ENCODE measurements at regions not wholly inside any gene's neighbourhood (a gene's known extent, or its start where the extent isn't known, plus 50 kb on each side); places are given as distances from the start of the nearest gene placed in this dataset.

DNA sequence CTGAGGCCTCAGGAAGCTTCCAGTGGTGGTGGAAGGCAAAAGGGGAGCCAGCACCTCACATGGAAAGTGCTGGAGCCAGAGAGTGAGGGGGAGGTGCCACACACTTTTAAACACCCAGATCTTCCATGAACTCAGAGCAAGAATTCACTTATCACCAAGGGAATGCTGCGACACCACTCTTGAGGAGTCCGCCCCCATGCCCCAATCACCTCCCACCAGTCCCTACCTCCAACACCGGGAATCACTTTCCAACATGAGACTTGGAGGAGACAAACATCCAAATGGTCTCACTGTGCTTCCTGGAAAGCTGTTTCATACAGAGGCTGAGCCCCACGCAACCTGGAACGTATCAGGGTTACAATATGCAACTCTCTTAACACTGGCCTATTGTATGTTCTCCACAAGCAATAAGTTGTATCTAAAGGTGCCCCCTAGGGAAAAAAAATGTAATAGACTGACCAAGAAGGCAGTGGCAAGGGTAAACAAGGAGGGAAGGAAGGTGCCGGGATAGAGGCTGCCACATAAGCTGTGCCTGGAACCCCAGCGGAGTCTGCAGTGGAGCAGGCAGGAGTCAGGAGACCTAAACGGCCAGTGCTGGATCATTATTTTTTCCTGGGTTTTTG is 106.7 kb upstream of the FOXF1 start:
- FAIRE-seq, result no peak
- DNase-seq (ENCODE audit: low spot score in 2 of 2), result no peak

DNA sequence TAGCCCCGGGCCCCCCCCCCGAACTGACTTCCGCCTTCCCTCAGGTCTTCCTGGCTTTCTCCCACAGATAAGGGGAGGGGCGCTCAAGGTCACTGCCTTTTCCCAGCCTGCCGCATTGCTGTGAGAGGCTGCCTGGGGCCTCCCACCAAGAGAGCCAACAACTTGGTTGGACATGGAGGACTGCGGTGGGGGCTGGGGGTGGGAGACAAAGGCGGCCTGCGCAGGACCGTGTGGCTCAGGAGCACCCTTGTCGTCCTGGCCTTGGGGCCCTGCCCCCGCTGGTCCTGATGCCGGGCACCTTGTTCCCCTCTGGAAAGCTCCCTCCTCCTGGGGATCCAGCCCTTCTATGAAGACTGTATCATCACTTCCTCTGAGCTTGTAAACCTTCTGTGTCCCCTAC is 105.6 kb upstream of the FOXF1 start:
- FAIRE-seq (no peak), DNase-seq (ENCODE audit: low spot score in 2 of 2) (no peak)

DNA sequence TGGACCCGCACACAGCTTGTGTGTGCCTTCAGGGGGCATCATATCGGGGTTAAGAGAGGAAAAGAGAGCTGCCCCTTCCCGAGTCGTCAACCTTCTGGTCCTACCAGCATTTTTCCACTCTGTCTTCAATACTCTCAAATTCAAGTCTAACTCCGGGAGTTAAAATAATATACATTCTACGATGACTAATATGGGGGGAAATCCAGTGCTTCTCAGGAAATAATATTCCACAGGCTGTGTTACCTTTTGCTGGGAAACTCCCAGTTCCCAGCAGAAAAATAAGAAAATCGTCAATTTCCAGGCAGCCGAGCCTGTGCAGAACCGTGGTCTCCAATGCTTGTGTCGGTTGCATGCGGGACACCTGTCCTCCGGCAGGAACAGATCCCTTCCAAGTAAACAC is 105.0 kb upstream of the FOXF1 start:
- DNase-seq (ENCODE audit: low spot score in 2 of 2), result no peak
- no peak for FAIRE-seq

DNA sequence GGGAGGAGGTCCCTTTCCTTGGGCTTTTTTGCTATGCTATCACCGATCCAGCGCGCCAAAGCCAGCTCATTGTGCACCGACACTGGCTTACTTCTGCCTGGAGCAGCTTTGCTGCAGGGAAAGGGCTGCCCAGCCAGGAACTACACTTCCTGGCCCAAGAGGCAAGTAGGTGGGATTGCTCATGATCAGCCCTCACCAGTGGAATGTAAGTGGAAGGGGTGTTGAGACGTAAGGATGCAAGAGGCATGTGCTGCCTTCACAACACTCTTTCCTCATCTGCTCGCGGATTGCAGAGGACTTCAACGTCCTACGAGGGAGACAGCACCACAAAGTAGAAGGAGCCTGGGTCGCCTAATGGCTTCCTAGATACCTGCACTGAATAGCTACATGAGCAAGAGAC is 104.3 kb upstream of the FOXF1 start:
- FAIRE-seq (no peak), DNase-seq (ENCODE audit: low spot score in 2 of 2) (no peak)

DNA sequence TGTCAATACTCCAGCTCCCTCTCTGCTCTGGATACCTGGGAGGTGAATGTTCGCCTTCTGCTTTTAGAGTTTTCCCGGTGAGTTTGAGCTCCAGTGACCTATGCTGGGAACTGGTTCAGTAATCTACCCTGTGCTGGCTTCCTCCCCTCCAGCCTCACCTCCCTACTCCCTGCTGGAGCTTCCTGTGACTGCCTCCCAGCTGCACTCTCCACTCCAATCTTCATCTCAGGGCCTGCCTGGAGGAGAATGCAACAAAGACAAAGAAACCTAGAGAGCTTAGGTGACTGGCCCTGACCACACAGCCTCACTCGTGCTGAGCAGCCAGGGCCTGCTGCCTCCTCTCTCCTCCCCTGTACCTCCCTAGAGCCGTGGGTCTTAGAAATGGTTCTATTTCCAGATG is 101.6 kb upstream of the FOXF1 start:
- FAIRE-seq, result no peak

DNA sequence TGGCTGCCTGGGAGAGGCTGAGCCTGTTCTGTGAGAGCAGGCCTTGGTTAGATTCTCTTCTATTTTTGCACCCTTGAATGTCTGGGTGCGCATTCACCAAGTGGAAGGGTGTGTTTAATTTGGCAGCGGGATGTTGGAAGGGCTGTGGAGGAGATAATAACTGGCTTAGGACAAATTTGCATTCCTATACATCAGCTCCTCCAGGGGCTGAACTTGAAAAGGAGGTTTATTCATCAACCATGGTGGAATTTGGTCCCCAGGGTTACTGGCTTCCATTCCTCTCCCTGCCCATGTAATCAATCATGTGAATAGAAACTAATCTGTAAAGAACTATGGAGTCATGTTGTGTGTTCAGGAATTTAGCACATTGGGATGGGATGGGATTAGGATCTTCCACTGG is 100.2 kb upstream of the FOXF1 start:
- no peak for FAIRE-seq

More for the DNA sequence above, 101.6 kb upstream of the FOXF1 start:
- DNase-seq (ENCODE audit: low spot score in 2 of 2), result no peak

DNA sequence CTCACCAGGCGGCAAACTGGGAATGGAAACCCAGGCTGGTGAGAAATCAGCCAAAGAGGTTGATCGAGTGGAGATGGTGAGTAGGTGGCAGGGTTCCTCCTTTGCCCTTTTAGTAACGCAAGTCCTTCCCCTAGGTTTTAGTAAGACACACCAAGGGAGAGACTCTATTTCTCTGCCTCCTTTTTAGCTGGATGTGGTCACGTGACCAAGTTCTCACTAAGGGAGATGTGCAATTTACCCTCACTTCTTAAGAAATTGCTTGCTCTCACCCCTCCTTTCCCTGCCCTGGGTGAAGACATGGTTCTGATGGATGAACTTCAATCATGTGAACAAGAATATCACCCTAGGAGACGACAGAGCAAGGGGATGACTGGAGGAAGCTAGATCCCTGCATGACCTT is 99.8 kb upstream of the FOXF1 start:
- DNase-seq (ENCODE audit: low spot score in 2 of 2) (no peak), FAIRE-seq (no peak)

More for the DNA sequence above, 100.2 kb upstream of the FOXF1 start:
- no peak for DNase-seq (ENCODE audit: low spot score in 2 of 2)

DNA sequence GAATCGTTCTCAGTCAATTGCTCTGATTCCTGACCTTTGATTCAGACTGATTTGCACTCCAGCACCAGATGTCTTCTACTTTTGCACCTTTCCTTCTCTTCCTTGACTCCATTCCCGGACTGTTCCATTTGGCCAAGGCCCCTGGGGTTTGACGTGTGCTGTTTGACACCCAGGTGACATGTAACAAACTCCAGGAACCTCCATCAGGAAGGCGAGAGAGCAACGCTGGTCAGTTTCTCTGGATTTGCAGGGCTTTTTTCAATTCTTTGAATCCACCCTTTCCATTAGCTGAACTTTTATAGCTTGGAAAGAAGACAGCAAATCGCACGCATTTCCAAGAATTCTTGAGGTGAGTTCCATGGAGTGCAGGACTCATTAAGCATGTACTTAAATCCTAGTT is 98.4 kb upstream of the FOXF1 start:
- no peak for FAIRE-seq

DNA sequence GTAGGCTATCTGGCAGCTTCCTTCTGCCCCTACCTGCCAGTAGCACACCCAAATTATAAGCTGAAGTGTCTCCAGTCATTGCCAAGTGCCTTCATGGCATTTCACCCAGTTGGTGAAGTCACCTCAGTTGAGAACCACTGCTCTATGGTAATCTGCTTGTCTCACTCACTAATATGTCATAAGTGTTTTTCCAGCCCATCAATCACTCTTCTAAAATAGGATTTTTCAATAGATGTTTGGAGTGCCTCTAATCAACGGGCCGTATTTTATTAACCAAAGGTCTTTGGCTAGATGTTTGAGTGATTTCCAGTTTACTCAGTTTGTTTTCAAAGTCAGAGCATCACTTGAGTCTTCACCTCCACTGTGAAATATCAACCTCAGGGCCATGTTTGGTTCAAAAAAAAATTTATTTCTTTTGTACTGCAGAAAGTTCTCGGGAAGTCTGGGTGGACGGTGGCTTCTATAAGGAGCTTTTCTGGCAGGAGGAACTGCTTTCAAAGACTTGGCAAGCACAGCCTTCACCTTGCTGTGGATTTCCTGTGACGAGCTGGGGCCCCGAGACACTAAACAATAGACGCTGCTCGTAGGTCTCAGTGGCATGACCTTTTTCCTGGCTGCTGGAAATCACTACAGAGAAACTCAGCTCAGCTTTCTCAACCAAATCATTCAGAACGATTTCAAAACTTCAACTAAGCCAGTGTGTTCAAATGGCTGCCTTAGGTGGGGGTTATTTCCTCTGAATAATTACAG is 95.2 kb upstream of the FOXF1 start:
- no peak for FAIRE-seq

More for the DNA sequence above, 98.4 kb upstream of the FOXF1 start:
- no peak for DNase-seq (ENCODE audit: low spot score in 2 of 2)

DNA sequence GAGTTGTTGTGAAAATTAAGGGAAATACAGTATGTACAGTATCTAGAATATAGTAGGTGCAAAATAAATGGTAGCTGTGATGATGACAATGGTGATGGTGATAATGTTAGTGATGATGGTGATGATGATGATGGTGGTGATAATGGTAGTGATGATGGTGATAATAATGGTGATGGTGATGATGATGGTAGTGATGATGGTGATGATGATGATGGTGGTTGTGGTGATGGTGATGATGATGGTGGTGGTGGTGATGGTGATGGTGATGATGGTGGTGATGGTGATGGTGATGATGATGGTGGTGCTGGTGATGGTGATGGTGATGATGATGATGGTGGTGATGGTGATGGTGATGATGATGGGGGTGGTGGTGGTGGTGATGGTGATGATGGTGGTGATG is 91.3 kb upstream of the FOXF1 start:
- no peak for DNase-seq (ENCODE audit: low spot score in 2 of 2)
- no peak for FAIRE-seq

More for the DNA sequence above, 95.2 kb upstream of the FOXF1 start:
- no peak for DNase-seq (ENCODE audit: low spot score in 2 of 2)

DNA sequence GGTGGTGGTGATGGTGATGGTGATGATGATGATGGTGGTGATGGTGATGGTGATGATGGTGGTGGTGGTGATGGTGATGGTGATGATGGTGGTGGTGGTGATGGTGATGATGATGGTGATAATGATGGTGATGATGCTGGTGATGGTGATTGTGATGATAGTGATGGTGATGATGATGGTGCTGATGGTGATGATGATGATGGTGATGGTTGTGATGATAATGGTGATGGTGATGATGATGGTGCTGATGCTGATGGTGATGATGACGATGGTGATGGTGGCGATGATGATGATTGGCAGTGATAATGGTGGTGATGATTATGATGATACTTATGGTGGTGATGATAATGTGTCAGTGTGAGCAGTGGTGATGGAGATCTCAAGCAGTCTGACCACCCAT is 90.8 kb upstream of the FOXF1 start:
- FAIRE-seq (no peak), DNase-seq (ENCODE audit: low spot score in 2 of 2) (no peak)

DNA sequence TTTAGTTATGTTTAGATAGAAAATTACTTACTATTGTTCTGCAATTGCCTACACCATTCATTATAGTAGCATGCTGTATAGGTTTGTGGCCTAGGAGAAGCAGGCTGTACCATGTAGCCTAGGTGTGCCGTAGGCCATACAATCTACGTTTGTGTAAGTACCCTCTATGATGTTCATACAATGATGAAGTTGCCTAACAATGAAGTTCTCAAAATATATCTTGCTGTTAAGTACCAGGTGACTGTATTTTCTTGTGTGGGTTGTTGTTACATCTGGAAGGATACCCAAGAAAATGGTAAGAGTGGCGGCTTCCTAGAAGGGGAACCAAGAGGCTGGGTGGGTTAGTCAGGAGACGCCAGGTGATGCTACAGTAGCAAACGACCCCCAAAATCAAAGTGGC is 88.3 kb upstream of the FOXF1 start:
- FAIRE-seq, result no peak
- no peak for DNase-seq (ENCODE audit: low spot score in 2 of 2)

DNA sequence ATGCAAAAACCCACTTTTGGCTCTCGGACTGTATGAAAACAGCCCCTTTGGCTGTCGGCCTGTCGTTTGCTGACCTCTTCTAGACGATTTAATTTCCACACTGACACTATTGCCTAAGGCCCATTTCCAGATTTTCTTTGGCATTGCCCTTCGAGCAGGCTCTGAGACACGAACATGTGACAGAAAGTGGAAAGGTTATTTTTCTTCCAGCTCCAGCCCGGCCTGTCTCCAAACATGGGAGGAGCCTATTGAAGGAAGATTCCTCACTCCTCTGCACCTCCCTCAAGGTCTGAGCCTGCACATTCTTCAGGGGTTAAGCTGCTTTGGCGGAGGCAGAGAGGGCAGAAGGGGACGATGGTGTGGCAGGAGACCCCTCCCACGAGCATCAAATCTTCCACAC is 85.9 kb upstream of the FOXF1 start:
- no peak for FAIRE-seq
- DNase-seq (ENCODE audit: low spot score in 2 of 2), result no peak

DNA sequence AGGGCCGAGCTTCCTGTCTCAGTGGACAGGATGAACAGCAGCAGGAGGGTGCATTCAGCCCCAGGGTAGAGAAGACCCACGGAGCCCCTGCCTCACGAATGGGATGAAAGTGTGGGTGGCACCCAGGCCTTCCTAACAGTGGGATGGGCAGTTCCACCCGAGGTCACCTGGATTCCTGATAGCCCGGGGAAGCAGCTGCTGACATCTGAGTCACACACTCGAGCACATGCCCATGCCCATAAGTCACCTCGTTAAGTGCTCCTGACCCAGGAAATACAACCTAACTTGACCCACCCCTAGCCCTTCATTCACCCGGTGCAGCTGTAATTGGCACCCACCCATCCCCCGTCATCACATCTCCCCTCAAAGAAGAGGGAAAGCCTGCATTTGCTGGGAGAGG is 85.3 kb upstream of the FOXF1 start:
- FAIRE-seq (no peak), DNase-seq (ENCODE audit: low spot score in 2 of 2) (no peak)

DNA sequence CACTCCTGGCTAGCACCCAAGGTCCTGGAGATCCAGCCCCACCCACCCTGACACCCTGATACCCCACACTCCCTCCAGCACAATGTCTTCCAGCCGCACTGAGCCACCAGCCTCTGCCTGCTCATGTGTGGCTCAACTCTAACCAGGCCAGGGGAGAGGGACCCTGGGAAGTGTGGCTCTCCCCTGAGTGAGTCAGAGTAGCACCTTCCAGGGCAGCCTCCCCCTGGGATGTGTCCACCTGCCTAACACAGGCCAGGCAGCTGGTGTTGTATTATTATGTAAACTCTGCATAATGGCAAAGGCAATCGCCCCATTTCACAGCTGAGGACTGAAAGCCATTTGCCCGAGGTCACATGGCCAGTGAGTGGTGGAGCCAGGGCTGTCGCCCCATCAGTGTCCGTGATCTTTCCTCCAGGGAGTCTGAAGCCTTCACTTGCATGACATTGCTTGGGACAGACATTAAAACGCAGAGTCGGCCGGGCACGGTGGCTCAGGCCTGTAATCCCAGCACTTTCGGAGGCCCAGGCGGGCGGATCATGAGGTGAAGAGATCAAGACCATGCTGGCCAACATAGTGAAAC is 84.2 kb upstream of the FOXF1 start:
- no peak for DNase-seq (ENCODE audit: low spot score in 2 of 2)
- no peak for FAIRE-seq

DNA sequence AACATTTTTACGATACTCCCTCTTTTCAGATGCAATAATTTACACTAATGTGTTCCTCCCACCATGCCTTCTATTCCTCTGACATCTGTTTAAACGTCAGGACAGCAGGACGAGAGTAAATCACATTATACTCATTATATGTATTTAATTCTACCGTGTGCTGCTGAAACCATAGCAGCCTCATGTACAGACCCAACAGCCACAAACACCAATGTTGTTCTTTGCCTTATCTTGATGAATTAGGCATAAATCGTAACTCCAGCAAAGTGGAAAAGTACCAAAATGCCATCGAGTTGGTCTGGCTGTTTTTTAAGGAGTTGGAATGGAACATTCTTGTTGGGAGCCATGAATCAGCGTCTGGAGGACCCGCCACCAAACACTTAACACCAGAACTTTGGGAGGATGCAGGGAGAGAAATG is 82.9 kb upstream of the FOXF1 start:
- FAIRE-seq, result no peak

DNA sequence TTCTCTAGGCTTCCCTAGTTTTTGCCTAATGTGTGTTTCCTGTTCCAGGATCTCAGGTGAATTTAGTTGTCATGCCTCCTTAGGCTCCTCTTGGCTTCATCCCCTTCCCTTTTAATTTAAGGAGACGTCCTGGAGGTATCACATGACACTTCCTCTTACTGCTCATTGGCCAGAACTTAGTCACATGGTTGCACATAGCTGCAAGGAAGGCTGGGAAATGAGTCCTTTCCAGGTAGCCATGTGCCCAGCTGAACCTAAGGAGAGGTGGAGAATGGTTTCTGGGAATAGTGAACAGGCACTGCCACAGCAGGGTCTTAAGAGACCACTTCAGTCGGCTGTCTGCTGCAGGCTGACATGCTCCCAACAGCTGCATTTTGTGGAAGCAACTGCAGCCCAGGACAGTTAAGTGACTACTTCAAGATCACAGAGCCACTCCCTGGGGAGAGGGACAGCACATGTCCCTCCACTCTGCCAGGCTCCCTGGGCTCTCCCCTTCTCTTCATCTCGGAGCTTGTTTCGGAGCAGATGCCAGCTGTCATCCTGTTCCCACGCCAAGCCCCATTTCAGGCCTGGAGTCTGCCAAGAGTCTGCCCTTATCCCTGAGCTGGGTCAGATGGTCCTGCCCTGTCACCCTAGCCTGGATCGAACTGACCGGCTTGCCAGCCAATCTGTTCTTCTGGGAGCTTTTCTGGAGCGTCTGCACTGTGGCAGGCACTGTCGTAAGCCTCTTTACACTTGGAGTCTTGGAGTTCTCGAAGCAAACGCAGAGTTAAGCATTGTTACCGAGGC is 81.4 kb upstream of the FOXF1 start:
- DNase-seq (ENCODE audit: low spot score in 2 of 2), result no peak
- FAIRE-seq, result no peak

More for the DNA sequence above, 82.9 kb upstream of the FOXF1 start:
- DNase-seq (ENCODE audit: low spot score in 2 of 2), result no peak

DNA sequence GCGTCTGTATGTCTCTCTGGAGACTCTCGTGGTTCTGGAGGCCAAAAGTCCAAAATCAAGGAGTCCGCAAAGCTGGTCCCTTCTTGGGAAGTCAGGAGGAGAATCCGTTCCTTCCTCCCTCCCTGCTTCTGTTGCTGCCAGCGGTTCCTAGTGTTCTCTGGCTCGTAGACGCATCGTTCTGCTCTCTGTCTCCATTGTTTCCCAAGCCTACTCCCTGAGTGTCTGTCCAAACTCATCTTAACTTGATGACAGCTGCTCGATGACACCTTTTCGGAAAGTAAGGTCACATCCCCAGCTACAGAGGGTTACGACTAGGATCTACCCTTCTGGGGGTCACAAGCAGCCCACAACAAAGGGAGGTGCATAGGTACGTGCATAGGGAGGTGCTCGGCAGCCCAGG is 80.7 kb upstream of the FOXF1 start:
- FAIRE-seq (no peak), DNase-seq (ENCODE audit: low spot score in 2 of 2) (no peak)

DNA sequence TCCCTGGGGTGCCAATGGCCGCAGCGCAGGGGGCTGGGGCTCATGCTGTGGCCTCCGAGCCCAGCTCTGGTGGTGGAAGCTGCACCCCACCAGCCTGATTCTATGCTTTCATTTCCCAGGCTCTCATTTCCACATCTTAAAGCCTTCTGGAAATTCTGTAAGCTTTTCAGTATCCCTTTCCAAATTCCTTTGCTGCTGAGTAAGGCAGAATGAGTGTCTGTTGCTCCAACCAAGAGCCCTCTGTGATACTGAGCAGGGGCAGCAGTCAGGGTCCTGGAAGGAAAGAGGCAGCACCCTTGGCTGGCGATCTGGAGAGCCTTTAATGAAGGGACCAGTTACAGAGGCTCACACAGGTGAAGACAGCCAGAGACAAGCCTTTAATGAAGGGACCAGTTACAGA is 79.5 kb upstream of the FOXF1 start:
- DNase-seq (ENCODE audit: low spot score in 2 of 2) (no peak), FAIRE-seq (no peak)

DNA sequence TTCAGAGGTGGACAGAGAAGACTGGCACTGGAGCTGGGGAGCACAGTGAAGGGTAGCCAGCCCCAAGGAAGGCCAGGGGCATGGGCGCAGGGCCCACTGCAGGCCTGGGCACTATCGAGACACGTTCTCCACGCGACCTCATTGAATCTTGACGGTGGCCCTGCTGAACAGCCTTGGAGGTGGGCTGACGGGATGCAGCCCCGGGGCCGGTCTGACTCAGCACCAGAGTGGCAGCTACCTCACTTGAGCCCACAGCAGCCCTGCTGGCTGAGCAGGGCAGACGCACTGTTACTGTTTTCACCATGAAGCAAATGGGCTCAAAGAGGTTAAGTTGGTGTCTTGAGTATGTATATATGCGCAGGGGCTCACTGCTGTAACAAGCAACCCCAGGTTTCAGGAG is 78.8 kb upstream of the FOXF1 start:
- FAIRE-seq, result no peak
- no peak for DNase-seq (ENCODE audit: low spot score in 2 of 2)

DNA sequence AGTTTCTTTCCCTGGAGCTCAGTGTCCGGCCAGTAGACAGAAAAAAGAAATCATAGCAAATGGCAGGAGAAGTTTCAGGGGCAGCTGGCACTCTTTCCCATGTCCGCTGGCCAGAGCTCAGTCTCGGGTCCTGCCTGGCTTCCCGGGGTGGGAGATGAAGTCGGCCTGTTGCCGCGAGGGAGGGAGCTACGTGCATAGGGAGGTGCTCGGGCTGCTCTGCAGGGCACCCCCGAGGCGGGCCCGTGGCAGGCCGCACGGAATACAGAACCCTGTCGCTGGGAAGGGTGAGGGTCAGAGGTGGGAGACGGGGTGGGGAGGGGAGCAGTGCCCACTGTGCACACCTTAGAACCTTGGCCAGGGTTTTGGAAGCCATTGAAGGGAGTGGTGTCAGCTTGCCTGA is 78.3 kb upstream of the FOXF1 start:
- FAIRE-seq, result no peak
- DNase-seq (ENCODE audit: low spot score in 2 of 2), result no peak

All from frontal cortex (tissue), 3 donors.